Ascending aorta (tissue), 2 donors: ENCODE measurements at regions not wholly inside any gene's neighbourhood (a gene's known extent, or its start where the extent isn't known, plus 50 kb on each side); places are given as distances from the start of the nearest gene placed in this dataset.
A peak's percentile ranks its signal among the peaks of the same experiment; 100 is the strongest.

Experiments used
- DNase-seq, 2 donors: peaks; one replicate each; pipeline ENCODE4 v3.0.0-alpha.2; 2019; ENCODE audit warnings: low spot score in 2 of 2
- H3K27ac ChIP-seq, 2 donors: fragments of 200-600 bp; sonication (generic); one replicate each; pipeline ENCODE4 v1.5.1; 2016 to 2017; ENCODE audit warnings: mild to moderate bottlenecking in 1 of 2
- H3K27me3 ChIP-seq: fragments of 200-600 bp; sonication (generic); one replicate; pipeline ENCODE4 v1.5.1; 2017
- H3K36me3 ChIP-seq, 2 donors: fragments of 200-600 bp; sonication (generic); one replicate each; pipeline ENCODE4 v1.5.1; 2016
- H3K4me1 ChIP-seq, 2 donors: fragments of 200-600 bp; sonication (generic); one replicate each; pipeline ENCODE4 v1.5.1; 2016 to 2017; ENCODE audit warnings: mild to moderate bottlenecking in 1 of 2
- H3K4me3 ChIP-seq, 2 donors: fragments of 200-600 bp; sonication (generic); one replicate each; pipeline ENCODE4 v1.5.1; 2016 to 2017; ENCODE audit warnings: mild to moderate bottlenecking in 1 of 2
- H3K9me3 ChIP-seq, 2 donors: fragments of 200-600 bp; sonication (generic); one replicate each; pipeline ENCODE4 v1.5.1; 2016
- CTCF ChIP-seq, 3 experiments: fragments of 200-600 bp in 2 of 3; fragments of 450-650 bp in 1 of 3; sonication (generic) in 2 of 3; IDR thresholded peaks; one replicate each; pipeline ENCODE4 v1.5.1; 2016 to 2019; ENCODE audit warnings: antibody characterized with exemption in 3 of 3, mild to moderate bottlenecking in 1 of 3, moderate library complexity in 1 of 3
- intact Hi-C: fragments of 100-400 bp; cut with DNase I; formaldehyde crosslinking; loops from one replicate; pipeline ENCODE4 v1.15.1; 2023

- Histone ChIP-seq H3K9me3 (no peaks in the 10 kb centered on the region), H3K36me3 (no peaks in the 10 kb centered on the region), H3K27me3 (no peaks in the 10 kb centered on the region), H3K4me3 (no peak overlapping the region), H3K27ac (no peak overlapping the region), H3K4me1 (peaks cover 5 to 11% of the 10 kb centered on the region in 2 donors)
- intact Hi-C loops = no loop called here
- DNase-seq = no peak
- no peak for TF ChIP-seq CTCF (IDR thresholded peaks at IDR 0.05)
Measured at GRCh38 chr5:67253911-67254310, 57.3 kb upstream of the CD180 start.

GRCh38 chr5:67249590-67249895, 52.9 kb upstream of the CD180 start:
- H3K27ac ChIP-seq = peak overlapping the region; percentile 63 to 75
- intact Hi-C loops = loop anchor here (5.0 kb wide), 3 partner anchors 53 to 443 kb away; no protein-coding TSS in a partner anchor
- peaks cover 11 to 21% of the 10 kb centered on the region in 2 donors for H3K4me1 ChIP-seq

GRCh38 chr5:67248703-67249589, 52.3 kb upstream of the CD180 start:
- no peaks in the 10 kb centered on the region for H3K27me3 ChIP-seq
- no peak for TF ChIP-seq CTCF (IDR thresholded peaks at IDR 0.05)
- H3K36me3 ChIP-seq = no peaks in the 10 kb centered on the region
- H3K4me3 ChIP-seq = no peak overlapping the region
- peaks cover 11 to 18% of the 10 kb centered on the region in 2 donors for H3K4me1 ChIP-seq
- intact Hi-C loops = loop anchor here (5.0 kb wide), 3 partner anchors 53 to 443 kb away; no protein-coding TSS in a partner anchor
- peak in 1 of 2 donors; percentile 76 for DNase-seq
- no peaks in the 10 kb centered on the region for H3K9me3 ChIP-seq
- peak overlapping the region; percentile 63 to 75 for H3K27ac ChIP-seq

More at GRCh38 chr5:67249590-67249895, 52.9 kb upstream of the CD180 start:
- no peak for DNase-seq
- Histone ChIP-seq H3K9me3 (no peaks in the 10 kb centered on the region), H3K36me3 (no peaks in the 10 kb centered on the region), H3K4me3 (no peak overlapping the region), H3K27me3 (no peaks in the 10 kb centered on the region)
- TF ChIP-seq CTCF (IDR thresholded peaks at IDR 0.05) = no peak

GRCh38 chr5:67246546-67247268, 50.1 kb upstream of the CD180 start:
- Histone ChIP-seq H3K36me3 (no peaks in the 10 kb centered on the region), H3K4me3 (no peak overlapping the region), H3K27ac (peak overlapping the region; percentile 40 to 75), H3K4me1 (peaks cover 11 to 18% of the 10 kb centered on the region in 2 donors), H3K9me3 (no peaks in the 10 kb centered on the region), H3K27me3 (no peaks in the 10 kb centered on the region)
- no peak for DNase-seq
- TF ChIP-seq CTCF (IDR thresholded peaks at IDR 0.05) = no peak
- intact Hi-C loops = loop anchor here (1.0 to 5.0 kb wide), 4 partner anchors 56 to 1006 kb away; no protein-coding TSS in a partner anchor
